Activated B cell treated with CpG ODN at 0.5 μM for 24 hours (primary cell): ENCODE measurements at regions not wholly inside any gene's neighbourhood (a gene's known extent, or its start where the extent isn't known, plus 50 kb on each side); places are given as distances from the start of the nearest gene placed in this dataset.
"Not testable (repeated sequence)": the region's sequence is repeated elsewhere in the genome, so short reads cannot be mapped to it uniquely, and the experiment has no call there.

Experiments used
- ATAC-seq: fragments of 200-7000 bp; cut with Tn5 transposase; one replicate; pipeline ENCODE4 v1.10.0; 2021; ENCODE audit warnings: low read depth, mild to moderate bottlenecking, moderate library complexity
- CTCF ChIA-PET: fragments of 350-600 bp; sonication (Branson Sonifier 250); formaldehyde crosslinking; loops from one replicate; lab custom pipeline; 2021; ENCODE audit warnings: antibody characterized with exemption; lab: Charles Lee
- POLR2A ChIA-PET: fragments of 350-600 bp; sonication (Branson Sonifier 250); formaldehyde crosslinking; loops from one replicate; lab custom pipeline; 2021; ENCODE audit warnings: antibody characterized with exemption; lab: Charles Lee
- DNase-seq: peaks from one replicate; pipeline ENCODE4 v3.0.0; 2022
- H3K27ac Mint-ChIP-seq: one replicate; pipeline ENCODE4 v1.8.0; 2020; ENCODE audit warnings: mixed read lengths
- H3K27me3 Mint-ChIP-seq: one replicate; pipeline ENCODE4 v1.8.0; 2021; ENCODE audit warnings: mixed read lengths
- H3K36me3 Mint-ChIP-seq: one replicate; pipeline ENCODE4 v1.8.0; 2021; ENCODE audit warnings: low read depth, mixed read lengths
- H3K4me1 Mint-ChIP-seq: one replicate; pipeline ENCODE4 v1.8.0; 2021; ENCODE audit warnings: mixed read lengths
- H3K4me3 Mint-ChIP-seq: one replicate; pipeline ENCODE4 v1.8.0; 2020; ENCODE audit warnings: mild to moderate bottlenecking, mixed read lengths
- H3K9me3 Mint-ChIP-seq: one replicate; pipeline ENCODE4 v1.8.0; 2020; ENCODE audit warnings: mixed read lengths
- CTCF ChIP-seq: fragments of 200-600 bp; IDR thresholded peaks from one replicate; pipeline ENCODE4 v1.8.0; 2022; ENCODE audit warnings: antibody characterized with exemption, mild to moderate bottlenecking
- intact Hi-C: fragments of 100-400 bp; cut with micrococcal nuclease; formaldehyde crosslinking; loops from one replicate; pipeline ENCODE4 v1.15.1; 2024

- Mint-ChIP-seq H3K27me3 (peaks cover 8% of the 10 kb centered on the region), H3K4me3 (no peak overlapping the region), H3K4me1 (no peaks in the 10 kb centered on the region), H3K36me3 (no peaks in the 10 kb centered on the region), H3K27ac (no peak overlapping the region), H3K9me3 (no peaks in the 10 kb centered on the region)
- DNase-seq = no peak
- ATAC-seq = no peak
- TF ChIP-seq CTCF = no peak
- ChIA-PET CTCF (no interaction called here), POLR2A (no interaction called here)
- intact Hi-C loops = no loop called here
Observed at GRCh38 chrX:52270453-52271116, 85.9 kb downstream of the MAGED4 start.

DNA sequence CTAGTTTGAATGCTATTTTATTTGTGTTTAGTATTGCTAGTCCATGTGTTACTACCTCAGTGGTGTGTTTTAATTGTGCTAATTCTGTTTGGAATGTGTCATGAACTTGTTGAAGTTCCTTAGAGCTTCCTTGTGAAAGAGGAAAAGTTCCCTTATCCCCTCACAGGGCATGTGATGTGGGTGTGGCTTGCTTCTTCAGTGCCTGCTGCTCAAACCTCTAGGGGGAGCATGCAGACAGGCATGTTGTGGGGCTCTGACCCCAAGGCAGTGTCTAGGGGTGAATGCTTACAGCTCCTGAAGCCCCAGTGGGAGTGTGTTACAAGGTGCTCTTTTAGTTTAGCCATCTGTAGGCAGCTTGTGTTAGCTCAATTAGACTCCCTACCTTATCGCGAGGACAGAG is 86.5 kb downstream of the MAGED4 start:
- ChIA-PET POLR2A (no interaction called here), CTCF (no interaction called here)
- Mint-ChIP-seq H3K9me3 (no peaks in the 10 kb centered on the region), H3K27me3 (peaks cover 10% of the 10 kb centered on the region), H3K36me3 (no peaks in the 10 kb centered on the region), H3K27ac (no peak overlapping the region), H3K4me3 (no peak overlapping the region), H3K4me1 (no peaks in the 10 kb centered on the region)
- no peak for TF ChIP-seq CTCF
- ATAC-seq (no peak), DNase-seq (no peak)
- intact Hi-C loops = no loop called here

- intact Hi-C loops = no loop called here
- Mint-ChIP-seq H3K4me1 (peaks cover 10% of the 10 kb centered on the region), H3K9me3 (peaks cover 3% of the 10 kb centered on the region), H3K27me3 (peaks cover 10% of the 10 kb centered on the region), H3K27ac (no peak overlapping the region), H3K4me3 (no peak overlapping the region), H3K36me3 (no peaks in the 10 kb centered on the region)
- POLR2A ChIA-PET = no interaction called here
- DNase-seq = no peak
- CTCF ChIA-PET = no interaction called here
- TF ChIP-seq CTCF = no peak
- ATAC-seq = no peak
Observed at GRCh38 chrX:52277666-52278065, 91.2 kb upstream of the XAGE2 start.

- Mint-ChIP-seq H3K27ac (peak overlapping the region; percentile 77), H3K9me3 (peaks cover 3% of the 10 kb centered on the region), H3K27me3 (no peaks in the 10 kb centered on the region), H3K36me3 (no peaks in the 10 kb centered on the region), H3K4me1 (peaks cover 10% of the 10 kb centered on the region), H3K4me3 (no peak overlapping the region)
- DNase-seq = no peak
- ChIA-PET CTCF (no interaction called here), POLR2A (no interaction called here)
- intact Hi-C loops = no loop called here
- ATAC-seq = peak; percentile 25
- TF ChIP-seq CTCF = no peak
Observed at GRCh38 chrX:52280812-52281211, 88.0 kb upstream of the XAGE2 start.

DNA sequence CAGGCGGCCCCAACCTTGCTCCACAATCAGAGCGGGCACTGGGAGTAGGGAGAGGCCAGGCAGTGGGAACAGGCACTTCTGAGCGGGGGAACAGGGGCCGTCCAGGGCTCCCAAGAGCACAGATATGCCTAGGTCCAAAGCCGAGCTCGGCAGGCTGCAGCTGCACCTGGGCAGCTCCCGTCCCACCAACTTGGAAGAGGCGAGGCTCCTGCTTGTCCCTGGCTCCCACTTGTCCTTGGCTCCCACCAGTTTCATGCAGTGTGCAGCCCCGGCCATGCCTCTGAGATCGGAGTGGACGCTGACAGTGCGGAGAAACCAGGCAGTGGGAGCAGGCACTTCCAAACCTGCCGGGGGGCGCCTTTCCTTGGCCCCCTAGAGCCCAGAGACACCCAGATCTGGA is 84.0 kb upstream of the XAGE2 start:
- peaks cover 10% of the 10 kb centered on the region for H3K4me1 Mint-ChIP-seq
- H3K36me3 Mint-ChIP-seq = no peaks in the 10 kb centered on the region
- CTCF ChIA-PET = no interaction called here
- ATAC-seq (no peak), DNase-seq (no peak)
- TF ChIP-seq CTCF = no peak
- H3K4me3 Mint-ChIP-seq = no peak overlapping the region
- H3K27ac Mint-ChIP-seq = no peak overlapping the region
- H3K27me3 Mint-ChIP-seq = no peaks in the 10 kb centered on the region
- peaks cover 3% of the 10 kb centered on the region for H3K9me3 Mint-ChIP-seq
- intact Hi-C loops = no loop called here
- POLR2A ChIA-PET = no interaction called here

GRCh38 chrX:52298968-52299367 is 69.9 kb upstream of the XAGE2 start:
- H3K4me3 Mint-ChIP-seq, H3K36me3 Mint-ChIP-seq, CTCF ChIA-PET, POLR2A ChIA-PET, H3K27ac Mint-ChIP-seq, DNase-seq, H3K9me3 Mint-ChIP-seq, ATAC-seq, H3K4me1 Mint-ChIP-seq, intact Hi-C loops, H3K27me3 Mint-ChIP-seq: not testable (repeated sequence)

GRCh38 chrX:52308532-52308931 is 60.3 kb upstream of the XAGE2 start:
- DNase-seq, H3K36me3 Mint-ChIP-seq, H3K27me3 Mint-ChIP-seq, H3K27ac Mint-ChIP-seq, H3K9me3 Mint-ChIP-seq, CTCF ChIA-PET, intact Hi-C loops, H3K4me1 Mint-ChIP-seq, POLR2A ChIA-PET, ATAC-seq, H3K4me3 Mint-ChIP-seq: not testable (repeated sequence)
